KMS-11 (cell line): ENCODE measurements at regions not wholly inside any gene's neighbourhood (a gene's known extent, or its start where the extent isn't known, plus 50 kb on each side); places are given as distances from the start of the nearest gene placed in this dataset.

ENCODE experiments used
- H2AFZ ChIP-seq: fragments of 200-600 bp; sonication (generic); 2 replicates; pipeline ENCODE4 v1.6.1; 2016; ENCODE audit warnings: antibody characterized with exemption, mixed run types, low read depth
- H3K27ac ChIP-seq: fragments of 200-600 bp; sonication (generic); 2 replicates; pipeline ENCODE4 v1.6.1; 2016; ENCODE audit warnings: mild to moderate bottlenecking, mixed run types
- H3K27me3 ChIP-seq: fragments of 200-600 bp; sonication (generic); 2 replicates; pipeline ENCODE4 v1.6.1; 2017; ENCODE audit warnings: mild to moderate bottlenecking, low read depth, mixed run types, moderate library complexity; ENCODE audit not compliant: insufficient read depth
- H3K36me3 ChIP-seq: fragments of 200-600 bp; sonication (generic); 2 replicates; pipeline ENCODE4 v1.6.1; 2017; ENCODE audit warnings: mild to moderate bottlenecking, mixed run types; ENCODE audit not compliant: insufficient read depth
- H3K4me1 ChIP-seq: fragments of 200-600 bp; sonication (generic); 2 replicates; pipeline ENCODE4 v1.6.1; 2016; ENCODE audit warnings: mild to moderate bottlenecking, low read depth, mixed run types; ENCODE audit not compliant: poor library complexity, severe bottlenecking
- H3K4me2 ChIP-seq: fragments of 200-600 bp; sonication (generic); 2 replicates; pipeline ENCODE4 v1.7.0; 2016; ENCODE audit warnings: mild to moderate bottlenecking, mixed run types
- H3K4me3 ChIP-seq: fragments of 200-600 bp; sonication (generic); IDR thresholded peaks from 2 replicates; pipeline ENCODE4 v1.6.1; 2017; ENCODE audit warnings: low read depth, low read length, mixed read lengths; ENCODE audit not compliant: insufficient read depth
- H3K79me2 ChIP-seq: fragments of 200-600 bp; sonication (generic); 2 replicates; pipeline ENCODE4 v1.6.1; 2016; ENCODE audit warnings: low read depth, mixed run types; ENCODE audit not compliant: insufficient read depth
- H3K9ac ChIP-seq: fragments of 200-600 bp; sonication (generic); 2 replicates; pipeline ENCODE4 v1.6.1; 2016; ENCODE audit warnings: mild to moderate bottlenecking, mixed run types
- H4K20me1 ChIP-seq: fragments of 200-600 bp; sonication (generic); 2 replicates; pipeline ENCODE4 v1.6.1; 2016; ENCODE audit warnings: mild to moderate bottlenecking, mixed run types; ENCODE audit not compliant: insufficient read depth
- CTCF ChIP-seq: fragments of 200-600 bp; sonication (generic); conservative IDR thresholded peaks from 2 replicates; pipeline ENCODE4 v1.6.1; 2017; ENCODE audit warnings: low read depth, mild to moderate bottlenecking, antibody characterized with exemption, low read length, moderate library complexity, mixed read lengths

DNA sequence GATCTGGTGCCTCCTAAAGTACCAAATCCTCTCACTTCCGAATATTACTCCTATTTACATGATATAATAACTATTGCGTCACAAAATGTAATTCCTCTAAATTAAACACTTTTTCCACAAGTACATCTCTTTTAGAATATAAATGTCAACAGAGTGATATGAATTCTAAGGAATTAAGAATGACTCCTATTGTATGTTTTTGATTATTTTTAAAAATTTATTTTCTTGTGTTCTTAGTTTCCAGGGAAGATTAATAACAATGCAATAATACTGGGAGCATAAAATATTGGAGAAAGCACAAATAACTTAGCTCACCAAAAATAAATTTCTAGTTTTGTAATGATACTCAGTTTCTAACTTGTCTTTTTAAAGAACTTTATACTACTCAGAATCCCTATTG is 184.9 kb downstream of the PCDH18 start:
- Histone ChIP-seq H4K20me1 (no peaks in the 10 kb centered on the region), H2AFZ (no peak overlapping the region), H3K4me2 (no peak overlapping the region), H3K27me3 (no peaks in the 10 kb centered on the region), H3K36me3 (no peaks in the 10 kb centered on the region), H3K4me1 (no peaks in the 10 kb centered on the region), H3K27ac (no peak overlapping the region), H3K4me3 (no peak overlapping the region), H3K79me2 (no peaks in the 10 kb centered on the region), H3K9ac (no peak overlapping the region)
- TF ChIP-seq CTCF = no peak

DNA sequence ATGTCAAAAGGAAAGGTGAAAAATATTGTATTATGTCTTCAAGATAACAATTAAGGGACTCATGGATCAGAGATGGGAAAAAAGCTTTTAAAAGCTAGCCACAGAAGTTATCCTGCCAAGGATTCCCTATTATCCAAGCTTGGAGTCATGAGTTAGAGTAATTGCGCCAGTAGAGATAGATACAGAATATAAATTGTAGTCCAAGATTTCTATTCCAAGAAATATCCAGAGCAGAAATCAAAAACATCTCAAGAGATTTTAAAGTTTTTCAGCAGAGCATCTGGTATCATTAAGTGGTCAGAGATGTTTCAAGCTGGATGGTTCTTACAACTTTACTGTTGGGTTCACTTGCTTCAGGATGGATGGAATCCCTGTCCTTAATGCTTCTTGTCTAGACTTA is 186.7 kb downstream of the PCDH18 start:
- no peak overlapping the region for H3K9ac ChIP-seq
- no peaks in the 10 kb centered on the region for H3K36me3 ChIP-seq
- H3K79me2 ChIP-seq = no peaks in the 10 kb centered on the region
- no peaks in the 10 kb centered on the region for H4K20me1 ChIP-seq
- no peaks in the 10 kb centered on the region for H3K4me1 ChIP-seq
- no peak overlapping the region for H3K4me2 ChIP-seq
- no peak overlapping the region for H3K27ac ChIP-seq
- H2AFZ ChIP-seq = no peak overlapping the region
- H3K4me3 ChIP-seq = no peak overlapping the region
- no peak for TF ChIP-seq CTCF
- H3K27me3 ChIP-seq = no peaks in the 10 kb centered on the region

DNA sequence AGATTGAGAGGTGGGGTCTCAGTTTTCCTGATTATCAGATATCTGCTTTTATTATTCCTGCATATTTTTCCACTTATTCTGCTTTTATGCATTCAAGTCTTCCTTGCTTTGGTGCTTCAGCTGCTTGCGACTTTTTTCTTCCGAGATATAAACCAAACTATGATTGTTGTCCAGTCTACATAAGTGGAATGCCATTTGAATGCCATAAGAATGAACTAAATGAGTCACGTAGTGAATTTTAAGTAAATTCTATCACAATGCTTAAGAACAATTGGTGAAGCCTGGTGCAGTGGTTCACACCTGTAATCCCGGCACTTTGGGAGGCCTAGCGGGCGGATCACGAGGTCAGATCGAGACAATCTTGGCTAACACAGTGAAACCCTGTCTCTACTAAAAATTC is 189.1 kb downstream of the PCDH18 start:
- H3K36me3 ChIP-seq = no peaks in the 10 kb centered on the region
- H3K27me3 ChIP-seq = no peaks in the 10 kb centered on the region
- no peak overlapping the region for H3K4me2 ChIP-seq
- no peaks in the 10 kb centered on the region for H3K4me1 ChIP-seq
- H3K4me3 ChIP-seq = no peak overlapping the region
- H3K9ac ChIP-seq = no peak overlapping the region
- H3K79me2 ChIP-seq = no peaks in the 10 kb centered on the region
- no peaks in the 10 kb centered on the region for H4K20me1 ChIP-seq
- H3K27ac ChIP-seq = no peak overlapping the region
- TF ChIP-seq CTCF = no peak
- no peak overlapping the region for H2AFZ ChIP-seq

- Histone ChIP-seq H4K20me1 (no peaks in the 10 kb centered on the region), H3K4me1 (no peaks in the 10 kb centered on the region), H3K27me3 (no peaks in the 10 kb centered on the region), H3K4me3 (no peak overlapping the region), H3K27ac (no peak overlapping the region), H3K4me2 (no peak overlapping the region), H2AFZ (no peak overlapping the region), H3K36me3 (no peaks in the 10 kb centered on the region), H3K79me2 (no peaks in the 10 kb centered on the region), H3K9ac (no peak overlapping the region)
- no peak for TF ChIP-seq CTCF
These were observed 199.3 kb downstream of the PCDH18 start for GRCh38 chr4:137333031-137333430.

DNA sequence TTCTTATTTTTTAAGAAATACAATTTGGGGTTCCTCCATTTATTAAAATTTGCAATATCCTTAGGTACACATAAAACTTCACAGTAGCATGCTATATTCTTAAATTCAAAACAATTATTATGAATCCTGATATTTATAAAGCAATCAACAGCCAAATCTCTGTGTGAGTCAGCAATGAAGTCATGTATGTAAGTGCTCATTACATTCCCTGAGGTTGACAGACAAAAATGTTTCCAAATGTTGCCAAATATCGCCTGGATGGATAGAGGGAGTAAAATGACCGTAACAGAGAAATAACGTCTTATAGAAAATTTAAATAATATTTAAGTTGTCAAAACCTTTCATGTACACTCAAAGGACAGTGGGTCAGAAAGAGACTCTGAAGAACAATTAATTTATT is 220.0 kb downstream of the PCDH18 start:
- Histone ChIP-seq H3K27ac (no peak overlapping the region), H3K4me2 (no peak overlapping the region), H4K20me1 (no peaks in the 10 kb centered on the region), H3K36me3 (no peaks in the 10 kb centered on the region), H3K27me3 (no peaks in the 10 kb centered on the region), H2AFZ (no peak overlapping the region), H3K9ac (no peak overlapping the region), H3K4me1 (peaks cover 33% of the 10 kb centered on the region), H3K4me3 (no peak overlapping the region), H3K79me2 (no peaks in the 10 kb centered on the region)
- TF ChIP-seq CTCF = no peak
